22Rv1 (cell line): ENCODE measurements at regions not wholly inside any gene's neighbourhood (a gene's known extent, or its start where the extent isn't known, plus 50 kb on each side); places are given as distances from the start of the nearest gene placed in this dataset.

ENCODE experiments used
- H3K27ac ChIP-seq: fragments of 450-650 bp; 2 replicates; pipeline ENCODE4 v1.5.1; 2017
- ZFX ChIP-seq: fragments of 450-650 bp; IDR thresholded peaks from 2 replicates; pipeline ENCODE4 v1.6.1; 2017; ENCODE audit warnings: antibody characterized with exemption, borderline replicate concordance
- TF ChIP-seq, protein P1 (sequence below): fragments of 450-650 bp; IDR thresholded peaks from 2 replicates; pipeline ENCODE4 v1.5.1; 2017; ENCODE audit warnings: mild to moderate bottlenecking

DNA sequence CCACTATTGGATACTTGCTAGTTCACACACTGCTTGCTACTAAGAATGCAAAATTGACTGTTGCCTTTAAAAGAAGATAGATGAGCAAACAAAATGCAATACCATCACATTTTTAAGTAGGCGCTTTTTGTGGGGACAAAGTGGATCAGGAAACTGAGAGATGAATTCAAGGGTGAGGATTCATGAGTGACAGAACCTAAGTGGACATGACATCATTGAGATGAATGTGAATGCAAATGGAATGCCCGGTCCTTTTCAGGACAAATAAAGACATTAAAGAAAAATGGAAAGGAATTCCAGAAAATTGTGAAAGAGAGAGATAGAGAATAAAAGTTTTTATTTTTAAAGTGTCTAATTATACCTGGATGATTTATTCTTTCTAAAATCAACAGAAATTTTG lies 106.3 kb upstream of the AKR1E2 start:
- no peak overlapping the region for H3K27ac ChIP-seq
- TF ChIP-seq, protein P1, sequence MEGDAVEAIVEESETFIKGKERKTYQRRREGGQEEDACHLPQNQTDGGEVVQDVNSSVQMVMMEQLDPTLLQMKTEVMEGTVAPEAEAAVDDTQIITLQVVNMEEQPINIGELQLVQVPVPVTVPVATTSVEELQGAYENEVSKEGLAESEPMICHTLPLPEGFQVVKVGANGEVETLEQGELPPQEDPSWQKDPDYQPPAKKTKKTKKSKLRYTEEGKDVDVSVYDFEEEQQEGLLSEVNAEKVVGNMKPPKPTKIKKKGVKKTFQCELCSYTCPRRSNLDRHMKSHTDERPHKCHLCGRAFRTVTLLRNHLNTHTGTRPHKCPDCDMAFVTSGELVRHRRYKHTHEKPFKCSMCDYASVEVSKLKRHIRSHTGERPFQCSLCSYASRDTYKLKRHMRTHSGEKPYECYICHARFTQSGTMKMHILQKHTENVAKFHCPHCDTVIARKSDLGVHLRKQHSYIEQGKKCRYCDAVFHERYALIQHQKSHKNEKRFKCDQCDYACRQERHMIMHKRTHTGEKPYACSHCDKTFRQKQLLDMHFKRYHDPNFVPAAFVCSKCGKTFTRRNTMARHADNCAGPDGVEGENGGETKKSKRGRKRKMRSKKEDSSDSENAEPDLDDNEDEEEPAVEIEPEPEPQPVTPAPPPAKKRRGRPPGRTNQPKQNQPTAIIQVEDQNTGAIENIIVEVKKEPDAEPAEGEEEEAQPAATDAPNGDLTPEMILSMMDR = no peak
- TF ChIP-seq ZFX = no peak

DNA sequence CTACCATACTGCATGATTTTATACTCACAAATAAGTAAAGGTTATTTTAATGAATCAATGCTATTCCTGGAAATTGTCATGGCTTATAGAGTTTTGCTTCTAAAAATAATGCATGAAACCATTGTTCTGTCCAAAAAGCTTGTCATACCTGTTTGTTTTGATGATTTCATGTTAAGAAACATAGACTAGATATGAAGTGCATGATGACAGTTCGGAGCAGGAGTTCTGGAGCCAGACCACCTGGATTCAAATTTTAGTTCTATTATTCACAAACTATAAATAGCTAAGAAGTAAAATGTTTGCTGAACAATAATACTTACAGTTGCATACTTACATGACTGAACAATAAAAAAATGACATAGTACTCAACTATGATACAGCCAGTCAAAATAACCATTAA lies 107.0 kb upstream of the AKR1E2 start:
- no peak overlapping the region for H3K27ac ChIP-seq
- no peak for TF ChIP-seq ZFX
- TF ChIP-seq, protein P1 = no peak

DNA sequence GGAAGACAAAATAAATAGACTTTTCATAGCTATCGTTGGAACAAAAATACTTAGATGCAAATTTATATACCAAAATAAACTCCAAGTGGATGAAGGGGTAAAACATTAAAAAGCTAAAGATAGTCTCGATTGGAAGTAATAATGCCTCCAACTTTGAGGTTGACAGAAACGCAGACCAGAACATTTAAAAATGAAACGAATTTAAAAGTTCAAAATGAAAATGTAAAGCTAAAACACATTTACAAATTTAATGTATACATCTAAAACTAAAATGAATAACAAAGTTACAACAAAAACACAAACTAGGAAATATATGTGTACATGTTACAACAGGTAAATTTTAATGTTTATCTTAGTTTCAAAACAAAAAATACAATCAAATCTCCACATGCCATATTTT lies 107.5 kb upstream of the AKR1E2 start:
- no peak for TF ChIP-seq ZFX
- TF ChIP-seq, protein P1 = no peak
- H3K27ac ChIP-seq = no peak overlapping the region

DNA sequence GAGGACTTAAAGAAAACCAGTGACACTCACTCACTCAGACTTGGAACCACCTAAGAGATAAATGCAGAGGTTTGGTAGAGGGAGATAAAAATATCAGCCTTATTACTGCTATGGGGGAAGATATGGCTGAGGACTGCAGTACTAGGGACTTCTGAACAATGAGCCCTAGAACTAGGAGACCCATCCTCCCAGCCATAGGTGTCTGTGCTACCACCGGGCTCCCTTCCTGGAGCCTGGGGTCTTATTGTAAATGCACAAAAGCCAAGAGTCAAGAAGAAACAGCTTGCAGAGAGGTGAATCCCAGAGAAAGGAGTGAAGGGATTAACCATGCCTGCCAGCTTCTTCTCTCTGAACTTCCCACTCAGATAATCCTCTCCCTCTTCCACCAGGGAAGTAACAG lies 108.3 kb upstream of the AKR1E2 start:
- TF ChIP-seq, protein P1 = no peak
- no peak for TF ChIP-seq ZFX
- no peak overlapping the region for H3K27ac ChIP-seq

DNA sequence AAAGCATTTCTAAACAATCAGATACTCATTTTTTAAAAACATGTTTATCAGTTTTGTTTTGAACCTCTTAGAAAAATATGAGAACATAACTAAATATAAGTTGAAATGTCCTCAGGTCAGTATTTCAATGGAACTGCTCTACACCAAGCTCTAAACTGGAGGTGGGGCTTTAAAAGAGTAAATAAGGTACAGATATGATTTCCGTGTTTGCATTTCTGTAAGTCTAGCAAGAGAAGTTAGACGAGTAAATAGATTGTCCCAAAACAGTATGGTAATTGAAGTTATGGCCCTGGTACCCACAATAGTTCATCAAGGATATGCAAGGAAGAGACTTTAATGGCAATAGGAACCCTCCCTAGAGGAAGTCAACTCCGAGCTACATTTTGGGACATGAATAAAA lies 115.1 kb upstream of the AKR1E2 start:
- no peak overlapping the region for H3K27ac ChIP-seq
- TF ChIP-seq, protein P1 = no peak
- no peak for TF ChIP-seq ZFX

DNA sequence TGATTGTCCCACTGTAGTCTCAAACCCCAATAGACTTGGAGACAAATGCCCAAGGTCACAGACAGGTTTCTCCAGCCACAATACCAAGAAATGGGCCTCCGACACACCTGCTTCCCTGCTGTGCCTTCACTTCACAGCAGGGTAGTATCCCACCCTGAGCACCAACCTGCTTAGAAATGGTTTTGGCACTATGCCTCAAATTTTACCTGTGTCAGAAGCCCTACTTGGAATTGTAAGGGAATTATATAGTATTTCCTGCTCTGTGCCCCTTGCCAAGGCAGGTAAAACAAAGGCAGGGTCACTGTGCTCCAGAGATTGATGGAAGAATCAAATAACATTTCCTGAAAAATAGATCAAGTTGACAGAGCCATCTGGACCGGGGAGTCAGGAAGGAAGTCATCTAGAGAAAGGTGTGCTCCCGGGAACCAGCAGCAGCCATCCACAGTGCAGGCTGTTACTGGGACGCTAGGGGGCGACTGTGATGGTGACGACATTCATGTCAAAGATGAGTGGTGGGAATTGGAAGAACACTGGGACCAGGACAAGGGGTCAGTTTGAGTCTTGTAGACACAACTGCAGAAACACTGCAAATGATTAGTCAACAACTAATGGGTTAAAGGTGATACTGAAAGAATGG lies 117.8 kb upstream of the AKR1E2 start:
- TF ChIP-seq ZFX = no peak
- TF ChIP-seq, protein P1 = peak; percentile 73
- no peak overlapping the region for H3K27ac ChIP-seq

DNA sequence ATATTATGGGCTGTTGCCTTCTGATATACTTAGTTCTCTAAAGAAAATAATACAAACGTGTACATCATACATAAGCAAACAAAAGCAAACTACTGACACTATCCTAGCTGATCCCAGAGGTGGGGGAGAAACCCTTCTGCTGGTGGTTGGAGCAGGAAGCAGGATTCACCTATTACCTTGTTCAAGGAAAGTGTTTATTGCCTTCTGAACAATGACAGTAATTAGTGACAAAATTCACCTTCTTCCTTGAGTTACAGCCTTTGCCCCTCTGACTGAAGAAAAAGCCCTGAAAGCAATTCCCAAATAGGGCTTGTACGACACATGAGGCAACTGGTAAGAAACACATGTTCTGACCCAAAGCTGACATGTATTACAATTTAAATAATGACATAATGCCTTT lies 118.8 kb upstream of the AKR1E2 start:
- no peak for TF ChIP-seq ZFX
- TF ChIP-seq, protein P1 = no peak
- H3K27ac ChIP-seq = no peak overlapping the region
